ENCODE measurements at regions not wholly inside any gene's neighbourhood (a gene's known extent, or its start where the extent isn't known, plus 50 kb on each side); places are given as distances from the start of the nearest gene placed in this dataset.
"Not testable (repeated sequence)": the region's sequence is repeated elsewhere in the genome, so short reads cannot be mapped to it uniquely, and the experiment has no call there.

GRCh38 chr18:34529358-34530335 lies 180.5 kb upstream of the DTNA start:
- DNase-seq, result no peak

GRCh38 chr18:34531110-34531509 lies 179.0 kb upstream of the DTNA start:
- DNase-seq, result no peak

GRCh38 chr18:34534642-34535041 lies 175.5 kb upstream of the DTNA start:
- not testable (repeated sequence) for DNase-seq

- DNase-seq, result no peak
Observed at GRCh38 chr18:34540897-34541296, 169.2 kb upstream of the DTNA start.

- no peak for DNase-seq
Observed at GRCh38 chr18:34542625-34543024, 167.5 kb upstream of the DTNA start.

- DNase-seq, result no peak
Observed at GRCh38 chr18:34543356-34543755, 166.7 kb upstream of the DTNA start.

GRCh38 chr18:34543945-34544344 lies 166.2 kb upstream of the DTNA start:
- no peak for DNase-seq

- DNase-seq, result no peak
Observed at GRCh38 chr18:34544930-34545329, 165.2 kb upstream of the DTNA start.

GRCh38 chr18:34548120-34548972 lies 161.8 kb upstream of the DTNA start:
- DNase-seq, result no peak

- DNase-seq, result no peak
Observed at GRCh38 chr18:34548973-34549294, 161.2 kb upstream of the DTNA start.

- DNase-seq, result no peak
Observed at GRCh38 chr18:34549367-34549766, 160.7 kb upstream of the DTNA start.

- DNase-seq, result no peak
Observed at GRCh38 chr18:34550156-34550555, 159.9 kb upstream of the DTNA start.

- DNase-seq, result no peak
Observed at GRCh38 chr18:34550902-34551301, 159.2 kb upstream of the DTNA start.

GRCh38 chr18:34551824-34552223 lies 158.3 kb upstream of the DTNA start:
- DNase-seq, result no peak

GRCh38 chr18:34562252-34562870 lies 147.7 kb upstream of the DTNA start:
- DNase-seq, result no peak

GRCh38 chr18:34567857-34568256 lies 142.2 kb upstream of the DTNA start:
- DNase-seq, result no peak

GRCh38 chr18:34576622-34577021 lies 133.5 kb upstream of the DTNA start:
- DNase-seq, result no peak

GRCh38 chr18:34583895-34584294 lies 126.2 kb upstream of the DTNA start:
- DNase-seq, result no peak

GRCh38 chr18:34590503-34590902 lies 119.6 kb upstream of the DTNA start:
- no peak for DNase-seq

GRCh38 chr18:34591920-34592444 lies 118.1 kb upstream of the DTNA start:
- no peak for DNase-seq

GRCh38 chr18:34592481-34592880 lies 117.6 kb upstream of the DTNA start:
- DNase-seq, result no peak

GRCh38 chr18:34592961-34593382 lies 117.1 kb upstream of the DTNA start:
- DNase-seq, result peak; percentile 65

- no peak for DNase-seq
Observed at GRCh38 chr18:34594266-34594665, 115.8 kb upstream of the DTNA start.

All from NCI-H226 (cell line).